ENCODE measurements at regions not wholly inside any gene's neighbourhood (a gene's known extent, or its start where the extent isn't known, plus 50 kb on each side); places are given as distances from the start of the nearest gene placed in this dataset.

GRCh38 chr16:85313526-85314301, 201.4 kb upstream of the CIBAR2 start:
- no peak for DNase-seq
- no peaks in the 10 kb centered on the region for H3K27me3 ChIP-seq (ENCODE audit: control insufficient read depth, insufficient read depth, low read length)
- H3K9me3 ChIP-seq (ENCODE audit: control insufficient read depth, low read depth, low read length): peaks cover 4% of the 10 kb centered on the region
- WGBS (ENCODE audit: insufficient coverage, low lambda C conversion rate): no CpG with 5 or more reads among the region's 13 CpGs
- peaks cover 3% of the 10 kb centered on the region for H3K36me3 ChIP-seq (ENCODE audit: control insufficient read depth, insufficient read depth, low read length)
- no peak overlapping the region for H3K27ac ChIP-seq (ENCODE audit: low read length)
- H3K4me3 ChIP-seq (ENCODE audit: low read length): no peak overlapping the region
- peaks cover 27% of the 10 kb centered on the region for H3K4me1 ChIP-seq (ENCODE audit: control insufficient read depth, insufficient read depth, low read length)

GRCh38 chr16:85314512-85314971, 202.3 kb upstream of the CIBAR2 start:
- Histone ChIP-seq H3K27ac (ENCODE audit: low read length) (no peak overlapping the region), H3K36me3 (ENCODE audit: control insufficient read depth, insufficient read depth, low read length) (no peaks in the 10 kb centered on the region), H3K9me3 (ENCODE audit: control insufficient read depth, low read depth, low read length) (peaks cover 3% of the 10 kb centered on the region), H3K27me3 (ENCODE audit: control insufficient read depth, insufficient read depth, low read length) (no peaks in the 10 kb centered on the region), H3K4me1 (ENCODE audit: control insufficient read depth, insufficient read depth, low read length) (peaks cover 27% of the 10 kb centered on the region), H3K4me3 (ENCODE audit: low read length) (no peak overlapping the region)
- no peak for DNase-seq
- no CpG with 5 or more reads among the region's 11 CpGs for WGBS (ENCODE audit: insufficient coverage, low lambda C conversion rate)

GRCh38 chr16:85315866-85316265, 203.6 kb upstream of the CIBAR2 start:
- no peaks in the 10 kb centered on the region for H3K27me3 ChIP-seq (ENCODE audit: control insufficient read depth, insufficient read depth, low read length)
- peaks cover 24% of the 10 kb centered on the region for H3K4me1 ChIP-seq (ENCODE audit: control insufficient read depth, insufficient read depth, low read length)
- no peaks in the 10 kb centered on the region for H3K9me3 ChIP-seq (ENCODE audit: control insufficient read depth, low read depth, low read length)
- no peak overlapping the region for H3K4me3 ChIP-seq (ENCODE audit: low read length)
- DNase-seq: no peak
- no peaks in the 10 kb centered on the region for H3K36me3 ChIP-seq (ENCODE audit: control insufficient read depth, insufficient read depth, low read length)
- WGBS (ENCODE audit: insufficient coverage, low lambda C conversion rate): 96% methylated on average over 4 of the region's 14 CpGs
- no peak overlapping the region for H3K27ac ChIP-seq (ENCODE audit: low read length)

- no CpG with 5 or more reads among the region's 19 CpGs for WGBS (ENCODE audit: insufficient coverage, low lambda C conversion rate)
- no peak overlapping the region for H3K4me3 ChIP-seq (ENCODE audit: low read length)
- H3K27me3 ChIP-seq (ENCODE audit: control insufficient read depth, insufficient read depth, low read length): no peaks in the 10 kb centered on the region
- peak; percentile 66 to 73 for DNase-seq
- H3K36me3 ChIP-seq (ENCODE audit: control insufficient read depth, insufficient read depth, low read length): no peaks in the 10 kb centered on the region
- H3K4me1 ChIP-seq (ENCODE audit: control insufficient read depth, insufficient read depth, low read length): peaks cover 29% of the 10 kb centered on the region
- H3K27ac ChIP-seq (ENCODE audit: low read length): no peak overlapping the region
- H3K9me3 ChIP-seq (ENCODE audit: control insufficient read depth, low read depth, low read length): no peaks in the 10 kb centered on the region
Measured at GRCh38 chr16:85316321-85316919, 204.1 kb upstream of the CIBAR2 start.

- Histone ChIP-seq H3K4me3 (ENCODE audit: low read length) (no peak overlapping the region), H3K9me3 (ENCODE audit: control insufficient read depth, low read depth, low read length) (no peaks in the 10 kb centered on the region), H3K36me3 (ENCODE audit: control insufficient read depth, insufficient read depth, low read length) (no peaks in the 10 kb centered on the region), H3K27ac (ENCODE audit: low read length) (no peak overlapping the region), H3K4me1 (ENCODE audit: control insufficient read depth, insufficient read depth, low read length) (peaks cover 32% of the 10 kb centered on the region), H3K27me3 (ENCODE audit: control insufficient read depth, insufficient read depth, low read length) (no peaks in the 10 kb centered on the region)
- DNase-seq: no peak
- WGBS (ENCODE audit: insufficient coverage, low lambda C conversion rate): no CpG with 5 or more reads among the region's 9 CpGs
Measured at GRCh38 chr16:85316944-85317343, 204.7 kb upstream of the CIBAR2 start.

GRCh38 chr16:85317704-85318103, 205.4 kb upstream of the CIBAR2 start:
- no peaks in the 10 kb centered on the region for H3K36me3 ChIP-seq (ENCODE audit: control insufficient read depth, insufficient read depth, low read length)
- no peaks in the 10 kb centered on the region for H3K9me3 ChIP-seq (ENCODE audit: control insufficient read depth, low read depth, low read length)
- no peak overlapping the region for H3K27ac ChIP-seq (ENCODE audit: low read length)
- no CpG with 5 or more reads among the region's 12 CpGs for WGBS (ENCODE audit: insufficient coverage, low lambda C conversion rate)
- H3K27me3 ChIP-seq (ENCODE audit: control insufficient read depth, insufficient read depth, low read length): no peaks in the 10 kb centered on the region
- no peak for DNase-seq
- no peak overlapping the region for H3K4me3 ChIP-seq (ENCODE audit: low read length)
- peaks cover 29% of the 10 kb centered on the region for H3K4me1 ChIP-seq (ENCODE audit: control insufficient read depth, insufficient read depth, low read length)

GRCh38 chr16:85319208-85319983, 207.1 kb upstream of the CIBAR2 start:
- Histone ChIP-seq H3K27me3 (ENCODE audit: control insufficient read depth, insufficient read depth, low read length) (no peaks in the 10 kb centered on the region), H3K4me3 (ENCODE audit: low read length) (no peak overlapping the region), H3K27ac (ENCODE audit: low read length) (no peak overlapping the region), H3K36me3 (ENCODE audit: control insufficient read depth, insufficient read depth, low read length) (no peaks in the 10 kb centered on the region), H3K4me1 (ENCODE audit: control insufficient read depth, insufficient read depth, low read length) (peaks cover 22% of the 10 kb centered on the region), H3K9me3 (ENCODE audit: control insufficient read depth, low read depth, low read length) (no peaks in the 10 kb centered on the region)
- WGBS (ENCODE audit: insufficient coverage, low lambda C conversion rate): no CpG with 5 or more reads among the region's 24 CpGs
- DNase-seq: no peak

- no peak for DNase-seq
- H3K4me1 ChIP-seq (ENCODE audit: control insufficient read depth, insufficient read depth, low read length): peaks cover 22% of the 10 kb centered on the region
- no peak overlapping the region for H3K4me3 ChIP-seq (ENCODE audit: low read length)
- H3K27ac ChIP-seq (ENCODE audit: low read length): no peak overlapping the region
- H3K27me3 ChIP-seq (ENCODE audit: control insufficient read depth, insufficient read depth, low read length): no peaks in the 10 kb centered on the region
- H3K9me3 ChIP-seq (ENCODE audit: control insufficient read depth, low read depth, low read length): no peaks in the 10 kb centered on the region
- H3K36me3 ChIP-seq (ENCODE audit: control insufficient read depth, insufficient read depth, low read length): no peaks in the 10 kb centered on the region
- 100% methylated on average over 2 of the region's 19 CpGs for WGBS (ENCODE audit: insufficient coverage, low lambda C conversion rate)
Measured at GRCh38 chr16:85319984-85320440, 207.7 kb upstream of the CIBAR2 start.

- Histone ChIP-seq H3K9me3 (ENCODE audit: control insufficient read depth, low read depth, low read length) (no peaks in the 10 kb centered on the region), H3K36me3 (ENCODE audit: control insufficient read depth, insufficient read depth, low read length) (no peaks in the 10 kb centered on the region), H3K27me3 (ENCODE audit: control insufficient read depth, insufficient read depth, low read length) (no peaks in the 10 kb centered on the region), H3K27ac (ENCODE audit: low read length) (no peak overlapping the region), H3K4me3 (ENCODE audit: low read length) (no peak overlapping the region), H3K4me1 (ENCODE audit: control insufficient read depth, insufficient read depth, low read length) (peaks cover 22% of the 10 kb centered on the region)
- DNase-seq: no peak
- 100% methylated on average over 2 of the region's 11 CpGs for WGBS (ENCODE audit: insufficient coverage, low lambda C conversion rate)
Measured at GRCh38 chr16:85320677-85321385, 208.6 kb upstream of the CIBAR2 start.
